T-helper 2 cell (primary cell): ENCODE measurements at regions not wholly inside any gene's neighbourhood (a gene's known extent, or its start where the extent isn't known, plus 50 kb on each side); places are given as distances from the start of the nearest gene placed in this dataset.

ENCODE experiments used
- DNase-seq, 5 experiments: peaks; one replicate each; pipeline versions ENCODE4 v3.0.0 to v3.0.0-alpha.2; 2012 to 2022

DNA sequence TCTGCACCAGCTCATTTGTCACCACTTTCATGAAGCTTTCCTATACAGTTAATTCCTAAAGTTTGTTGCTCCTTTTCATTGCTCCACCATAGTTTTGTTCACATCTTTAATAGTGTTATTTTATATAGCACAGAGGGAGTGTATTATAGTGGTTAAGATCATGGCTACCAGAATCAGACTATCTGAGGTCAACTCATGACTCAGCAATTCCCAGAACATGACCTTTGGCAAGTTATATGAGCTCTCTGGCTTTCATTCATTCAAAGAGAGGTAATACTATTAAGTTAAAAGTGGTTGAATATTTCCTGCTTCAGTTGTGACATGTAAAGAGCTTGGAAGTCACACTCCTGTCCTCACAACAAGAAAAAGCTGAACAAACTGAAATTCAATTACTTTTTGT lies 1073.5 kb downstream of the NAALADL2 start:
- no peak for DNase-seq

DNA sequence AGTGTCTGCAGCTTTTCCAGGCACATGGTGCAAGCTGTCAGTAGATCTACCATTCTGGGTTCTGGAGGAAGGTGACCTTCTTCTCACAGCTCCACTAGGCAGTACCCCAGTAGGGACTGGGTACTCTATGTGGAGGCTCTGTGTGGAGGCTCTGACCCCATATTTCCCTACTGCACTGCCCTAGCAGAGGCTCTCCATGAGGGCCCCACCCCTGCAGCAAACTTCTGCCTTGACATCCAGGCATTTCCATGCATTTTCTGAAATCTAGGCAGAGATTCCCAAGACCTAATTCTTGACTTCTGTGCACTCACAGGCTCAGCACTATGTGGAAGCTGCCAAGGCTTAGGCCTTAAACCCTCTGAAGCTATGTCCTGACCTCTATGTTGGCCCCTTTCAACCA lies 1060.0 kb downstream of the NAALADL2 start:
- DNase-seq = no peak

DNA sequence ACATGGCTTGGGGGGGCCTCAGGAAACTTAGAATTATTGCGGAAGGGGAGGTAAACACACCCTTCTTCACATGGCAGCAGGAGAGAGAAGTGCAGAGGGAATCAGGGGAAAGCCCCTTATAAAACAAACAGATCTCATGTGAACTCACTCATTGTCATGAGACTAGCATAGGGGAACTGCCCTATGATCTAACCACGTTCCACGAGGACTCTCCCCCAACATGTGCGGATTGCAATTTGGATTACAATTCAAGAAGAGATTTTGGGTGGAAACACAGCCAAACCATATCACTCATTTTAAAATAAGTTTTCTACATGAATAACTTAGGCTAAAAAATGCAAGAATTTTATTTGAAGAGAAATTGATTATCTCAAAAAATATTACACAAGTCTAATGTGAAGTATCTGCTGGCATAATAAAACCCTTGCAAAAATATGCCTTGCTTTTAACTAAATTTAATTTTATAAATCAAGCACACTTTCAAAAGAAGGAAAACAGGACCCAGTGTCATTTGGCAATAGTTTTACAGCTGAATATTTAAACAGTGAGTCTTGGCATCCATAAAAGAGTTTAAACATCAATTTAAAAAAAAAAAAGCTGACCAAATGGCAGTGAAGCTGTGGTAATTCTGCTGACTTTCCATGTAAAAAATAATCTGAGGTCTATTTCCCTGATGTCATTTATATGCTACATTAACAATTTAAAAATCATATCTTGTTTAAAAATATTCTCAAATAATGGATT lies 1057.2 kb downstream of the NAALADL2 start:
- no peak for DNase-seq

DNA sequence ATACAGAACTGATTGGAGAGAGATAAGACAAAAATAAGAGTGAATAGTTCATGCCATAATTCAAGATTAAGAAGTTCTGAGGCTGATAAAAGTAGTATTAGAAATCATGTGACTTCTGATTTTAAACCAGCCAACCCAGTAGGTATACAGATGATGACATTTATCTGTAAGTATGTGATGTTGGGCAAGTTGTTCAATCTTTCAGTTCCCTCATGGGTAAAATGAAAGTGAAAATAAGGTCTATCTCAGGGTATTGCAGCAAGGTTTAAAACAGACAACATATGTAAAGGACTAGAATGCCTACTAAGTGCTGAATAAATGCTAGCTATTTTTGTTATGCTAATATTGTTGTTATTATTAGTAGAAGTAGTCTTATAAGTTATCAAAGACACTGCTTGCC lies 1055.7 kb downstream of the NAALADL2 start:
- DNase-seq = no peak

DNA sequence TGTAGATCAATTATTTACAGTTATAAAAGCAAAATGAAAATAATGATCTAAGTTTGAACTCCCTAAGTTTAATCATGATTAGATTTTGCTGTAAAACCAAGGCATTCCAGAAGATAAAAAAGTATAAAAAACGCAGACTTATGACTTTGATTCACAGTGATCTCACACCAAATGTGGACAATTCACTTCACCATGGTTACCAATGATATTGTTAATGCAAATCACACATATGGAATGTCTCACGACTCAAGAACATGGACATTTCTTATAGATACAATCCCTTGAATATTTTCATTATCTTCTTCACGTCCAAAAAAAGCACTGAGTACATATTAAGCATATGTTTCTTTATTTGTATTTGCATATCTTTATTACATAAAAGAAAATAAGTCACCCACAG lies 1054.2 kb downstream of the NAALADL2 start:
- DNase-seq = no peak

DNA sequence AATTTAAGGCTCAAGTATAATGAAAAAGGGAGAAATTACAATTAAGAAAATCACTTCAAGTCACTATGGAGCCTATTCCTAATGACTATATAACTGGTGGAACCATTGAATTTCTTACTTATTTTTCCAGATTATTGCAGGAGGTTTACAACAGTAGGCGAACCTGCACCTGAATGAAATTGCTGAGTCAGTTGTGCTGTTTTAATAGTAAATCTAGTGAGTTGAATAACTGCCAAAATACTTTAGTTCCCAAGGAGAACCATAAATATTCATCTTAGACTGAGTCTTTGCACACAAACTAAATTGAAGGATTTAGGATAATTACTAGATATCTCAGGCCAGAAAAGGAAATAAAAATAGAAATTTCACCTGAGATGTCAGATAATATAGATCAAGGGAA lies 1052.8 kb downstream of the NAALADL2 start:
- no peak for DNase-seq

DNA sequence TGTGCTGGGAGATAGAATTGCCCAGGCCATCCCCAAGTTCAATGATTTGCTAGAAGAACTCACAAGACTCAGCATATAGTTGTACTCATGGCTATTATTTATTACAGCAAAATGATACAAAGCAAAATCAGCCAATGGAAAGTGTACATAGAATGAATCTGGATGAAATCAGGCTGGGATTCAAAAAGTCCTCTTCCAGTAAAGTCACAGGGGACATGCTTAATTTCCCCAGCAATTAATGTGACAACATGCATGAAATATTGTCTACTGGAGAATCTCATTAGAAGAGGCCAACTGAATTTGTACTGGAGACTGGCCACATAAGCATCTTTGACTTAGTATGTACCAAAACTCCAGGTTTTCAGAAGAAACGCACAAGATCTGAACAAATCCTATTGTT lies 1043.1 kb downstream of the NAALADL2 start:
- DNase-seq = no peak

DNA sequence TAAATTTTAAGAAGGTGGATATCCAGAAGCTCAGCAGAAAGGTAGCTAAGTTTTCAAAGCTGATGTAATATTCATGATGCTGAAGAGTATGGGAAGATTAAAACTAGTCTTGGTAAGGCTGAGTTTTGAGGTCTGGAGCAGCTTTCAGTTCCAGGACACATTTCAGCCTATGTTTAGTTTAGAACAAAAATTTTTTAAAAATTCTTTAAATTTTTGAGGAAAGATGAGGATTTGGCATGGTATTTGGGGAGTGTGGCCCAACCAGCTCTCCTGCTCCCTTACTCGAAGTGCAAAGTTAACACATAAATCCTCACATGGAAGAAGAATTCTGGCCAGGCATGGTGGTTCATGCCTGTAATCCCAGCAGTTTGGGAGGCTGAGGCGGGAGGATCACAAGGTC lies 1039.1 kb downstream of the NAALADL2 start:
- DNase-seq = no peak

DNA sequence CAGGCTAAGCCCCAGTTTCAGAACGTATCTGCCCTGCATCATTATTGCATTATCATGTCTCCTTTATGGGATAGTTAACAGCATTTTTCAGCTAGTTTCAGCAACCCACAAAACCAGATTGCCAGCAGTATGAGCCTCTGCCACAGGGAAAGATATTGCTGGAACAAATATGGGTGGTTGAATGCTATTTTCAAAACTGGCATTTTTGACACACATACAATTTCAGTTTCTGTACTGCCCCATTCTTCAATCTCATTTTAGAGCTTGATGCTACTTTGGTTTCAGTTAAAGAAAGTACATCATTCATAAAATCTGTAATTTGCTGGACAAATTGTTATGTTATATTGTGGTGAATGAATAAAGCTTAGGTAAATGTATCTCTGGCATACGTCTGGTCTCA lies 1037.5 kb downstream of the NAALADL2 start:
- DNase-seq = no peak

DNA sequence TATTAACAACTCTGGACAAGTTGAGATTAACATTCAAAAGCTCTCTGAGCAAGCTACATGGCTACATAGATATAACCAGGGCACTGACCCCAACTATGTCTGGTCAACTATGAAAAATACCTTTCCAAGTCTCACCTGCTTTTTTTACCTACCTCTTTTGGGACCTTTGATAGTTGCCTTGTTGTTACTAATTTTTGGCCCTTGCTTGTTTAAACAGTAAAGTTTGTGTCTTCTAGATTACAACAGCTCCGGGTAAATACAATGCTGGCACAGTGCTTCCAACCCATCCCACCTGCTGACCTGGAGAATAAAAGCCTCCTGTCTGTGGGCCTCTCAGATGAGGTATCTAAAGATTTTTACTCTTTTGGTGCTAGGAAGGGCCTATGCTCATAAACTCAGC lies 1036.6 kb downstream of the NAALADL2 start:
- DNase-seq = no peak

DNA sequence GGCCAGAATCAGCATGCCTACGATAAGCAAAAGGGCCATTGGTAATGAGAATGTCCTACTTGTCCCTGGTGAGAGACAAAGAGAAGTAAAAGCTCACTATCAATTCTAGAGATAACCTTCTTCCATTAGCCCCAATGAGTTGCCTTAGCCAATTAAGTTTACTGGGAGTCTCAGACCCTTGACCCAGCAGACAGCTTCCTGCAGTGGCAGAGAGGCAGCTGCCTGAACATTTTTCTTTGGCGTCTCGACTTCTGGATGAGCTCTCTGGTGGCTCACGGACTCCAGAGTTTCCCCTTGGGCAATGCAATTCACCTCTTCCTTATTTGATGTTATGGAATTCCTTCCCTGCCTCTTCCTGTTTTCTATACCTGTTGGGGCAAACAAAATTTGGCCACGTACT lies 1034.4 kb downstream of the NAALADL2 start:
- no peak for DNase-seq

DNA sequence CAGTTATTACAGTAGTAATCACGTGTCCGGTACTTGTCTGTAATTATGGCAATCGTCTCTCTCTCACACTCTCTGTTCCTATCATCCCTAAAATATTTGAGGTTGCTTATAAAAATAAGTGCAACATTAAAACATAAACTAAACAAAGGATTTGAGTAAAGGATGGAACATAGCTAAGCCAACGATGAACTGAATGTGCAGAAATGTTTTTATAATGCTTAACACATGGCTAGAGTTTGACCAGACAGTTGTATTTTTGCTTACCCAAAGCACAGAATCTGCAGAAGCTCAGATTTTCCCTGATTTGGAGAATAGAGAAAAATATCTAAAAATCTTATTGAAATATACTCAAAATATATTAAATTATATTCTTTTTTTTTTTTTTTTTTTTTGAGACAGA lies 1030.9 kb downstream of the NAALADL2 start:
- DNase-seq = no peak

DNA sequence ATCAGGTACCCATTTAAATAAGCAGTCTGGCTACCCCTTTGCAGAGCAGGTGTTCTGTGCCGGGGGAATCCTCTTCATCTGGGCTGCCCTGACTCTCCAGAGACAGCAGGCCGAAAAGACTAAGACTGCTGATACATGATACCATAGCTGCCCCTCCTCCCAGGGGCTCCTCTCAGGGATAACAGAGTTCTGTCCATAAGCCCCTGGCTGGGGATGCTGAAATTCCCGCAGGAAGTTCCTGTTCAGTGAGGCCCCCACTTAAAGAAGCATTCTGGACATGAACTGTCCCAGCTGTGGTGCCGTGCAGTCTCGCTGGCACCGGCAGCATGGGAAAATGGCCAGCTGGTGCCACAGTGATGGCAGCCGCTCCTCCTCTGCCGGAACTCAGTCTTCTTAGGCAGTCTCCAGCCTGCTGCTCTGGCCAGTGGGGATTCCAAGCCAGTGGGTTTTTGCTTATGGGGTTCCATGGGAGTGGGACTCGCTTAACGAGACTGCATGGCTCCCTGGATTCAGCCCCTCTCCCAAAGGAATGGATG lies 1026.2 kb downstream of the NAALADL2 start:
- DNase-seq = no peak

DNA sequence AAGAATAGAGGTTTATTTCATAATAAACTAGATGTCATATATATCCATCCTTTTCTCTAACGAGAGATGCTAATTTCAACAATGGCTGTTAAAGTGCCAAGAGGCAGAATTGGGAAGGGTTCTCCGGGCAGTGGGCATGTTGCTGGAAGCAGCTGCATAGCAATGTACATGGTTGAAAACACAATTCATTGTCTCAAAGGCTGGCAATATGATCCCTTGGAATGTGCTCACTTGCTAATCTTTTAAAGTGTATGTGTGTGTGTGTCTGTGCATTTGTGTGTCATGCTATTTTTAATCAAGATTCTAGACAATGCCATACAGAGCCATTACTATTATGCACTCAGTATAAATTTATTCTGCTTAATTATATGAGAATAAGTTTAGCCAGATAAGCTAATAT lies 1020.3 kb downstream of the NAALADL2 start:
- no peak for DNase-seq

DNA sequence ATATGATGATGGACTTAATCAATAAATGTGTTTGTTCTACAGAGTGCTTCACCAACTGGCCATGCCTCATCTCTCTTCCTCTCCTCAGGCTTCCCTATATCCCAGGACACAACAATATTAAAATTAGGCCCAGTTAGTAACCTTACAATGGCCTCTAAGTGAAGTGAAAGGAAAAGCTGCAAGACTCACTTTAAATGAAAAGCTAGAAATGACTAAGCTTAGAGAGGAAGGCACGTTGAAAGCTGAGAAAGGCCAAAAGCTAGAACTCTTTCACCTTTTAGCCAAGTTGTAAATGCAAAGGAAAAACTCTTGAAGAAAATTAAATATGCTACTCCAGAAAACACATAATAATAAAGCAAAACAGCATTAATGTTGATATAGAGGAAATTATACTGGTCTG lies 1010.3 kb downstream of the NAALADL2 start:
- peak in 1 of 5 experiments; percentile 35 for DNase-seq

DNA sequence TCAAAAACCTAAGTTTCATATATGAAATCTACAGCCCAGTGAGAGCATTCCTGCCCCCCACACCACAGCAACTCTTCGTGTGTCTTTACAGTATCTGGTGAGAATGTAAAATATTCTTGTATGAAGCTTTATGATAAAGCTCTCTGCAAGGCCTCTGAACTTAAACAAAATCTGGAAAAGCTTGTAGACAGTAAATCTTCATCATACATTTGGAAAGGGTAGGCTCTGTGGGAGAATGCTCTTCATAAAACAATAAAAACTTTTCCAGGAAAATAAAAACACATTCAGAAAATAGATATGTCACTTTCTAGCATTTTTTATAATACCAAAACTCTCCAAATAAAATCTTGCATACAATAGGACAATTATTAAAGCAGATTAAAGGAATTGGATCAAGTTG lies 1009.5 kb downstream of the NAALADL2 start:
- no peak for DNase-seq

DNA sequence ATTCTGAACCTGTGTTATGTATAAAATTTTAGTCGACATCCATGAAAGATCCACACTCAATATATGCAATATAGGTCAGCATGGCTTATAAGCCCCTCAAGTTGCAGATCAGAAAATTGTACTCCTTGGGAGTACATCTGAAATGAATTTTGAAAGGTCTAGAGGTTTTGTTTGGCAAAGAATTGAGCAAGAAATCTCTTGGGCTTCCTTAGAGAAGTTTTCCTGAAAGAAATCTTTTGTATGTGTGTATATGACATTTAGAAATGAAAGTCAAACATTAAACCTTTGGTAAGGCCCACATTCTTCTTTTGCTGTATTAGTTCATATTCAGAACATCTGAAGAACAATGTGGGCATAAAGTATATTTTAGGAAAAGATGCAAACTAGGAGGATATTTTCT lies 1006.6 kb downstream of the NAALADL2 start:
- DNase-seq = no peak

DNA sequence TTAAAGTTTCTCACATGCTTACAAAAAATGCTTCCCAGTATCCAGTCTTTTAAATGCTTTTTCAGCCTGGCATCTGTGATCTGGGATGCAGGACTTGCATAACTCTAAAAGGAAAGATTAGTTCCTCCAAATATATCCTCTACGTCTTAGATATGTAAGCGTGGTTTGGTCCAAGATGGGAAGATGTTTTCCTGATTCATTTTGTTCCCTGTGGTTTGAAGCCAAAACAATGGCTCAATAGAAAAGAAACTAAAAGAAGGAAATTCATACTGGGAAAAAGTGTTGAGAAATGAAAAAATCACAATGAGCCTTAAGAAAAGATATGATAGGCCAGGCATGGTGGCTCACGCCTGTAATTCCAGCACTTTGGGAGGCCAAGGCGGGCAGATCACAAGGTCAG lies 1002.8 kb downstream of the NAALADL2 start:
- DNase-seq = no peak
